HG03103 (cell line): ENCODE measurements at regions not wholly inside any gene's neighbourhood (a gene's known extent, or its start where the extent isn't known, plus 50 kb on each side); places are given as distances from the start of the nearest gene placed in this dataset.

ENCODE experiments used
- ATAC-seq: cut with Tn5 transposase; IDR thresholded peaks from one replicate; pipeline ENCODE4 v1.9.1; 2021; ENCODE audit warnings: low read depth; ENCODE audit not compliant: unreplicated experiment

DNA sequence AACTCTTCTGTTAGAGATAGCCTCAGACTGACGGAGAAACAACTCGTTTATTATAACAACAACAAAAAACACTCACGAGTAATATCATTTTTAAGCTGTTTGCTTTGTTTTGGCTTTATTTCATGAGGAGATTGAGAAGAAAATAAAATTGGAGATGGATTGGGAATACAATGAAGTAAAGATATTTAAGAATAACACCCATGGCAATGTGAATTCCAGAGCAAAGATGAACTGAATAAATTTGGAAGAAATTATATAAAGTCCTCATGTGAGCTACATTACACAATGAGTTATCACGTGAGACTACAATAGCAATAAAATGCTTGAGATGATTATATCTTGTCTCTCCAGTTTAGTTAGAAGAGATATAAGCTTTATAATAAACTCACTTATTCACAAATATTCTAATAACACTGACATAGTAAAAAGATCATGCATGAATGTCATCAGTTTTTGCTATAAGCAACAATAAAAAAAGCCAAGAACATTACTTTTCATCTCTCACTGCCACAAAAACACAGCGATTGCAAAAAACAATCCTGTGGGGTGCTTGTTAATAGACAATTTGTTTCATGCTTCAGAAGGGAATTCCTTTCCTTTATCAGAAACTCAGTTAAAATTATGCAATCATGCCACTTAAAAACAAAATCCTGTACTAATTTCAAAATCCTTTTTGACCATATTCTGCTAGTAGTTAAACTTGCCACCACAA lies 696.7 kb upstream of the MARCKS start:
- ATAC-seq, result no peak

DNA sequence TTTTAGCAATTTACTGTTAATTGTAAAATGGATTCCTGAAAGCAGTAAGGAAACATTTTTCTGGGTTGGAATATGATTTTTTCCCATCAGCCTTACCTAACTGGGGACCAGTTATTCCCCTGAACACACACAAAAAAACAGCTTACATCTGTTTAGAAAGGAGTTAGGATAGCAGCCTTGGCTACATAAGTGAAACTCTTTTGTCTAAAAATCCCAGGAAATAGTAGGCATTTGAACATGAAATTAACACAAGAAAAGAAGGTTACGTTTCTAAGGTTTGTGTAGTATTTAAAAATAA lies 696.2 kb upstream of the MARCKS start:
- no peak for ATAC-seq

DNA sequence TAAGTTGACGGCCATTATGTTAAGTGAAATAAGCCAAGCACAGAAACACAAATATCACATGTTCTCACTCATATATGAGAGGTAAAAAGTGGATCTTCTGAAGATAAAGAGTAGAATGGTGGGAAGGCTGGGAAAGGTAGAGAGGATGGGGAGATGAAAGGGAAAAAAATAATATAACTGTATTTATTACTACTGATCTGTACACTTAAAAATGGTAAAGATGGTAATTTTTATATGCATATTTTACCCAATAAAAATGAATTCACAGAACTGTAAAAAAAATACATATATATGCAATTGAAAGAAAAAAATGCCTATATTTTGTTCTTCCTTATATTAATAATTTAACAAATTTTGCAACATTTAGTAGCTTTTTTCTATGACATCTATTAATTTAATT lies 694.4 kb upstream of the MARCKS start:
- no peak for ATAC-seq

DNA sequence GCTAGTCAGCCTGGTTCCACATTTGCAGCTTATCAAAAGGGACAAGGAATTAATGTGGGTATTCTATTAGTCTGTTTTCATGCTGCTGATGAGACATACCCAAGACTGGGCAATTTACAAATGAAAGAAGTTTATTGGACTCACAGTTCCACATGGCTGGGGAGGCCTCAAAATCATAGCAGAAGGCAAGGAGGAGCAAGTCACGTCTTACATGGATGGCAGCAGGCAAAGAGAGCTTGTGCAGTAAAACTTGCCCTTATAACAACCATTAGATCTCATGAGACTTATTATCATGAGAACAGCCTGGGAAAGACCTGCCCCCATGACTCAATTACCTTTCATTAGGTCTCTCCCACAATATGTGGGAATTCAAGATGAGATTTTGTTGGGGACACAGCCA lies 689.1 kb upstream of the MARCKS start:
- no peak for ATAC-seq

DNA sequence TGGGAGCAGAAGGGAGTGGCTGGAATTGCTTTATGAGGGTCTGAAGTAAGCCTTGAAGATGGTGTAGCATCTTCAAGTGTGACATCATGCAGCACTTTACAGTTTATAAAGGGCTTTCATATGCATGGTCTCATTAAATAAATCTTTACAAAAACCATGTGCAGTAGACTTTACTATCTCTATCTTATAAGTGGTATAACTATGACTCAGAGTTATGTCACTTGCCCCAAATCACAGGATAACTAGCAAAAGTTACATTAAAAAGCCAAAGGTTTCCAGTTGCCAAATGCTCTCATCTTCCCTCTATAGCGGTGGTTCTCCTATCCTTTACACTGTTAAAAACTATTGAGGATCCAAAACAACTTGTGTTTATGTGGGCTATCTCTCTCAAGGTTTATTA lies 687.7 kb upstream of the MARCKS start:
- ATAC-seq, result no peak

DNA sequence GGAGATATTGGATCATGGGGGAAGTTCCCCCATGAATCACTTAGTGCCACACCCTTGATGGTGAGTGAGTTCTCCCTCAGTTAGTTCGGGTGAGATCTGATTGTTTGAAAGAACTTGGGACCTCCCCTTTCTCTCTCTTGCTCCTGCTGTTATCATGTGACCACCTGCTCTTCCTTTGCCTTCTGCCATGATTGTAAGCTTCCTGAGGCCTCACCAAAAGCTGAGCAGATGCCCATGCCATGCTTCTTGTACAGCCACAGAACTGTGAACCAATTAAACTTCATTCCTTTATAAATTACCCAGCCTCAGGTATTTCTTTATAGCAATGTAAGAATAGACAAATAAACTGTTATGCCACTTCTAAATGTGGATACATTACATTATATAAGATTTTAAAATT lies 686.7 kb upstream of the MARCKS start:
- ATAC-seq, result no peak

DNA sequence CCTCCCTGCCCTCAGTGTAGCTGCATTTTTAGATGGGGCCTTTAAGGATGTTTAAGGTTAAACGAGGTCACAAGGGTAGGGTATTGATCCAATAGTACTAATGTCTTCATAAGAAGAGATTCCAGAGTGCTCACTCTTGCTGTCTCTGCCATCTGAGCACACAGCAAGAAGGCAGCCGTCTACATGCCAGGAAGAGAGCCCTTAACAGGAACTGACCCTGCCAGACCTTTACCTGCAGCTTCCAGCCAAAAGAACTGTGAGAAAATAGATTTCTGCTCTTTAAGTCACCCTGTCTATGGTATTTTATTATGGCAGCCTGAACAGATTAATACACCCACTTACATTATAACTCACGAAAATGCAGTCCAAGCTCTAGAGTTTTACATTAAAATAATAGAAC lies 685.3 kb upstream of the MARCKS start:
- ATAC-seq, result no peak

DNA sequence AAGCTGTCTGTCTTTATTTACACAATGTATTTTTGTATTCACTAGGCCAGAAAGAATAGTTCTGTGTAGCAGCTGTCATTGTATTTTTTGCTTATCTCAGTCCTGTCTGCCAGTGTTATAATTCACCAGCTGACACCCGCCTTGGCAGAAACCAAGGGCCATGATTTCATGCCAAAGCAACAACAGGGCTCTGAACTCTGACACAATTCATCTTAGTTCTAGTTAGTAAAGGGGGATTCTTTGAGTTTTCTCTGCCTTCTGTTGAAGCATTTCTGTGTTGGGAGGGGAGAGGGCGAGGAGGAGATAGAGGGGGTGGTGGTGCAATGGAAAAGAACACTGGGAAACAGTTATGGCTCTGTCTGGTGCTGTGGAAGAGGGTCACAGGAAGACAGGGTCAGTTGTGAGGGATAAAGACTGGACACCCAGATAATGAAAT lies 684.6 kb upstream of the MARCKS start:
- no peak for ATAC-seq

DNA sequence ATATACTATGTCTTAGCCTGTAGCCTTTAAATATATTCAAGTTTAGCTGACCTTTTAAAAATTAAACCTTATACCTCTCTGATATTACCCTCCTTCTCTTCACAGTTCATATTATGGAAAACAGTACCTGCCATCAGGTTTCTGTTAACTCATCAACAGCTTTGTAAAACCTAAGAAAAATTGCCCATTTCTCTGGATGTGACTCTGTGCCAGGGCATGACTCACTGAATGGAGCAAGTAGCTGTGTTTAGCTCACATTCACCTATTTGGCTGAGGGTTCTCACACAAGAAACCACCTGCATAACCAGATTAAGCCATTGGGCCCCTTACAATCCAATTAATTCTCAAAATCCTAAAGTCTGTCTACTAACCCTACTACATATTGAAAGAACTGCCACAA lies 678.8 kb upstream of the MARCKS start:
- ATAC-seq, result no peak

DNA sequence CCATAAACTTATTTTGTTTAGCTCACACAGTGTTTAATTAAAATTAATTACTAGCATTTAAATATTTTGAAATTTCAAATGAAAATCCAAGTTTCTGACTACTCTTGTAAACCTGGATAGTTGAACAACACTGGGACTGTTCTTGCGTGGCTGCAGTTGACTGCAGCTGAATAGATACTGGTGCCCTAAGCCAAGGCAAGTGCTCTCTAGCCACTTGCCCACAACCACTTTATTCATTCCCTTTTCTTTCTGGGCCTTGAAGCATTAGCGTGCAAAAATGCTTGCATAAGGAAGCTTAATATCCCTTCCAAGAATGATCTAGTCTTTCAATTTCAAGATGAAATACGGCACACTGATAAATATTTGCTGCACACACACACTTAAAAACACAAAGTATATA lies 676.0 kb upstream of the MARCKS start:
- no peak for ATAC-seq

DNA sequence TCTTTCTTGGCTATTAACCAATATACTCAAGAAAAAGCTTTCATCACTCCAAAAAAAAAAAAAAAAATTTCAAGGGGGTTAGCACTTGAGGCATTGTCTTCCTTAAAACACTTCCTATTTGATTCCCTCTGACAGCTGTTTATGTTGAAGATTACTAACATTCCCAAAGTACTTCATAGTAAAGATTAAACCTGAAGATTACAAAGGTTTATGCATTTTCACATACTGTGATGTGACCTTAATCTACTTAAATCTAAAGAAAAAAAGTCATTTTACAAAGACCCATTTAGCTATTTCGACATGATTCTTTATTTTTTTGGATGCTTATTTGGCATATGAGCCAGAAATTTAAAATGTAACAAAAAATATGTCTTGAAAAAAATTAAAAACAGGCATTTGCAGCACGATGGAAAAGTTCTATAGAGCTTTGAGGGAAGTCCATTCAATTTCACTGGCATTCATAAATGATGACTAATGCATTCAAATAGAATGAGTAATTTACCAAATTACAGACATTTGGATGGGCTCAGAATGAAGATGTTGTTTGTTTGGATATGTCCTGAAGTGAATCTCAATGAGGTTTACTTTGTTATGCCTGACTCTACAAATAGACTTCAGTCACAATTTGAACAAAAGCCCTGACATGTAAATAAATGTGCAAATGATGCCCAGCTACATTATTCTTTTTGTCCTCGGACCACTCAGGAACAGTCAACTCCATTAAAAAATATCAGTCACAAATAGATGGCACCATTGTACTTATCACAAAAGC lies 674.6 kb upstream of the MARCKS start:
- no peak for ATAC-seq

DNA sequence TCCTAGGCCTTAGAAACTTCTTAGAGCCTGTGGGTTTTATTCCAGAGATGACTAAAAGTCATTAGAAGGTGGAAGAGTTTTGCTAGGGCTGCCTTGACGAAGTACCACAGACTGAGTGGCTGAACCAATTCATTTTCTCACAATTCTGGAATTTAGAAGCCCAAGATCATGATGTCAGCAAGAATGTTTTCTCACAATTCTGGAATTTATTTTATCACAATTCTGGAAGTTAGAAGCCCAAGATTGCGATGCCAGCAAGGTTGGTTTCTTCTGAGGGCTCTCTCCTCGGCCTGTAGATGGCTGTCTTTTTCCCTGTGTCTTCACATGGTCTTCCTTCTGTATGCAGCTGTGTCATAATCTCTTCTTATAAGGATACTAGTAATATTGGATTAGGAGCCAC lies 672.9 kb upstream of the MARCKS start:
- ATAC-seq, result no peak

DNA sequence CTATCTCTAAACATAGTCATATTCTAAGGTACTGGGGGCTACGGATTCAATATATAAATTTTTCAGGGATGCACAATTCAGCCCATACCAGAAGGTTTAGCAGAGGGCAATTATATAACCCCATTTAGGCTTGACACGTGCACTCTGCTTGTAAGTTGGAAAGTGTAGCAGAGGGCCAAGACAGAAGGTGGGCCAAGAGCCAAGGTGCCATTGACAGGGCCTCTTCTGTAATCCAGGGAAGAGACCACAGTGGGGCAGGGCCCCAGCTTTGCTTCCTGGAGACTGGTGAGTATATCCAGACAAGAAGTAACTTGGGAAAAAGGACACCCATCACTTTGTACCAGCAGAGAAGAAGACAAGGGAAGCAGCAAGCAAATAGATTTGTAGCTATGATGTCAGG lies 672.4 kb upstream of the MARCKS start:
- no peak for ATAC-seq

DNA sequence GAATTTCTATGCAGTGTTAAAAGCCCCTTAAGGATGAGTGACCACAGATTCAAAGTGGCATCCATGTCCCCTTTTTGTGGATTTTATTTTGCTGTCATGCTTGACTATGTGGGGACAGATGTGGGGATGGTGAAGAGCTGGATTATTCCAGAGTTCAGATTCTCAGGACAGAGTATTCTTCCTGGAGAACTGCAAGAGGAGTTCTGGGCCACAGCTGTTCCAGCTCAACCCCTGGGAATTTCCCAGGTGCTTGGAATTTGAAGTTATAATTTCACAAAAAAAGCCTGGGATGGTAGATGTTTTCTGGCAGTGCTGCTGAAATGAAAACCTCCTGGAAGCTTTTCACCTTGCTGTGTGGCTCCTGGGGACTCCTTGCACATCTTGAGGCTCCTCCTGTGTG lies 671.8 kb upstream of the MARCKS start:
- no peak for ATAC-seq

DNA sequence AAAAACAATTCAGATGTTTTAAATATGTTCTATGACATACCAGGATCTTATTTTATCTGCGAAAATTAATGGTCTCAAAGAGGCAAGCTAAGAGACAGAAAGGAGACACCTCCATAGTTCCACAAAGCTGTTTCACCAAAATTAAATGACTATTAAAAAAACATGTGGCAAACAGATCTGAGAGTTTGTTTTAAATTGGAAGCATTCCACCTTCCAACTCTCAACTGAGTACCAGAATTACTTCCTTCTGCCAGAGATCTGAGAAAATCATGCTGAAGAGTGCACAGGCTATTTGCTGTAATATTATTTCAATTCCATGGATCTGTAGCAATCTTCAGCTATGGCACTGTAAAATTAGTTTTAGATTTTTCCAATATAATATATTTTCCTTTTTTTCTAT lies 669.5 kb upstream of the MARCKS start:
- no peak for ATAC-seq

DNA sequence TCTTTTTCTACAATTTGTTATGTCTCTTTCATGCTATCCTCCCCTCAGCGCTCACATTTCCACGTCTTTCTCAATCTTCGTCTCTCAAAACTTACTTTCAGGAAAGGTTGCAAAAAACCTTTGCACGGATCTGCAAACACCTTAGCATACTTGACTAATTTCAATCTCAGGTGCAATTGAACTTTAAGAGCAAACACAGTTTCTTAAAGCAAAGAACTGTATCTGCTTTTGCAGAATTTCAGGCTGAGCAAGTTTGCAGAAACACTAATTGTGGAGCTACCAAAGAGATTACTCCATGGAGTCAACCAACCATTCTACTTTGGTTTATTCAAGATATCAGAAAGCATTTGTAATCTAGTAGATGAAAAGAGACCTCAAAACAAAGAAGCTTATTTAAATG lies 668.2 kb upstream of the MARCKS start:
- no peak for ATAC-seq

DNA sequence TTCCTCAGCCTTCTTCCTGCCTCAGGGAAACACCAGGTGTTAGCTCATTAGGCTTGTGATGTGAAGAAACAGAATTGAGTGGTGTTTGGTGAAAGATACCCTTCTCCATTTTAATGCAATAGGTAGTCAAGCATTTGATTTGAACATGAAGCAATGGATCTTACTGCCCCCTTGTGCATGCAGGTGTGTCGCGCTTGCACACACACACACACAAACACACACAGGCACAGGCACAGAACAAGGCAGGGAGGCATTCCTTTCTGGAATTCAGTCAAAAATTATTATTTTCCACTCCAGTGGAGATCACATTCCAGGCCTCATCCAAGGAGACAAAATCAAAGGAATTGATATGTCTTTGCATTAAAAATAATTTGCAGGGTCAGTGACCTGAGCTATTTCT lies 667.0 kb upstream of the MARCKS start:
- ATAC-seq, result no peak

DNA sequence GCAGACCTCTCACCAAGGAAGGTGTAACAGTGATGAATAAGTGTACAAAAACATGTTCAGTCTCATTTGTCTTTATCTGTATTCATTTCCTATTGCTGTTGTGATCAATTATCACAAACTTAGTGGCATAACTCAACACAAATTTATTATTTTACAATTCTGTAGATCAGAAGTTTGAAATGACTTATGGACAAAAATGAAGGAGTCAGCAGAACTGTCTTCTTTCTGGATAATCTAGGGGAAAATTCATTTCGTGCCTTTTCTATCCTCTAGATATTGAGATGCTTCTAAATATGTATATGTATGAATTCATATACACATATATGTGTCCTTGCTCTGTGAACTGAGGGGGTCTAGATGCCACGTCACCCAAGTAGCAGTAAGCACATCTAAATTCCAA lies 663.1 kb upstream of the MARCKS start:
- ATAC-seq, result no peak

DNA sequence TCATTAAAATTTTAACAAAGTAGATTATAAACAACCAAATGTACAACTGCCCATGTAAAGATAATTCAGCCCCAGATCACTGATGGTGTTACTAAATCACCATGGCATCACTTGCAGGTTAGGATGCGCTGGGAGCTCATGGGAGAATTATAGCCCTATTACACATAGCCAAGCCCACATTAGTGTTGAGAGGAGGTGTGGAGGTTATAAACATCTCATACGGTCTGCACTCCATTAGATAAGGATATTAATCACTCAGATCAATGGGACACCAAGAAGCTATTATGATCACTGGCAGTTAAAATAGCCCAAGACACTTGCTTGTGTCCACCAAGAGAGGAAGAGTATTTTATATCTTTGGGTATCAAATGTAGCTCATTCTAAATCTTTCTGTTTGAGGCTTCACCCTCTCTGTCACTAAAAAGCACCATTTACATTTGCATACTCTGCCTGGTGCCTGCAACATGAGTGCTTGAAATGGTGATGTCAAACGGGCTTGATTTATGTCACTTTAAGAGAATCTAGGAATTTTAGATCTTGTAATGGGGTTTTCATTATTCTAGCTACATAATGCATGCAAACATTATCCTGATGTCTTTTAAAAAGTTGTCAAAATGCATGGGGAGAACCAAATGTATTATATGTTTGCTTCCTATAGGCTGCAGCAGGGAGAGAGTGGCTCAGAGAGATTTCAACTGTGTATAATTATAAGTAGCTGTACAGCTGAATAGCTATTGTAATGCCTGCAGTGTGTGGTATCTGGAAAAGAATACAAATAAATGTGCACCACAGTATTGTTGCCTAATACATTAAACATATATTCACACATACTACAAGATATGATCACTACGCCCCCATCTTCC lies 654.1 kb upstream of the MARCKS start:
- no peak for ATAC-seq

DNA sequence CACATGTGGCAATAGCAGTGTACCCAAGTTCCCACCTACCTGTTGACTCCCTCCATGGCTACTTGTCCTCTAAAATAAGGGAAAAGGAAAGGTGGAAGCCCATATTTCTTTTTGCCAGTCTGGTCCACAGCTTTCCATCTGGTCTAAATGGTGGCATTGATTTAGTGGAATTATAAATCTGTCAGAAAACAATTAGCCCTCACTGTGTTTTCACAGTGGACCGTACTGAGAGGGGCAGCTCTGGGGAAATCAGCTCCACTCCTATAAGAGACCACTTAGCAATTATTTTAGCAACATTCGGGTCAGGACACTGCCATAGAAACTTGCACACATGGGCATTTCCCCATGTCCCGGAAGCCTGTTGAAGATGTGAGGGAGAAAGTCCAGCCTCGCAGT lies 653.4 kb upstream of the MARCKS start:
- no peak for ATAC-seq

DNA sequence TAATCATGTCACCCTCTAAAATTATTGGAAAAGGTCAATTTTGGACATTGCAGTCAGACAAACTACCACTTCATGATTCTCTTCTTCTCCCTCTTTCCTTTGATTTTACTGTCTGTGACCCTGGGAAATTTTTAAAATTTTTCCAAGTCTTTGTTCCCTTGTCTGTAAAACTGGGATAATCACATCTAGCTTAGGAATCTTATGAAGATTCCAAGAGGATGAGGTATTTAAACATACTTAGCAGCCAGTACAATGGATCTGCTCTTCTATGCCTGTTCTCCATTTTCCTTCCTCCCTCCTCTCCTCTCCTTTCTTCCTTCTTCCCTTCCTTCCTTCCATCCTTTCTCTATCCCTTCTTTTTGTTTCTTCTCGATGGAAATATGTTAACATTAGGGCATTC lies 651.6 kb upstream of the MARCKS start:
- ATAC-seq, result no peak

DNA sequence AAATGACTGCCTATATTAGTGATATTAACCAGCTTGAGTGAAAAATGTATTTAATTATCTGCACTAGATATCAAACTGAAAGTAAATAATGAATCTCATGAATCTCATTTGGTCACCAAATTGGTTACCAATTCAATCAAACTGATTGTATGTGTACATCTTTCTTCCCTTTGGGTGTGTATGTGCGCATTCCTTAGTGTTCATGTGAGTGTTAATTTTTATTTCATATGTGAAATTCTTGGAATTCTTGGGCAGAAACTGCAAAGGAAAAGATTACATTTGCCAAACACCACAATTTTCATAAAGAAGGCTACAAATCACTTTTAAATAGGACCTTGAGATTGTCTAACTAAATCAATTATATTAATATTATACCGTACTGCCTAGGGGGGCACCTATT lies 648.4 kb upstream of the MARCKS start:
- no peak for ATAC-seq
